IMR-90 (cell line): ENCODE measurements at regions not wholly inside any gene's neighbourhood (a gene's known extent, or its start where the extent isn't known, plus 50 kb on each side); places are given as distances from the start of the nearest gene placed in this dataset.
"Not testable (repeated sequence)": the region's sequence is repeated elsewhere in the genome, so short reads cannot be mapped to it uniquely, and the experiment has no call there.

ENCODE experiments used
- ATAC-seq: fragments of 200-7000 bp; cut with Tn5 transposase; 2 replicates; pipeline ENCODE4 v1.9.1; 2020; ENCODE audit warnings: low read depth, mild to moderate bottlenecking, moderate library complexity
- BruUV-seq: library from RNA; stranded (reverse); fragments of 400-500 nt; replicated peaks from 2 replicates; lab custom pipeline; 2021; lab: Mats Ljungman, UMichigan
- CTCF ChIA-PET: fragments of 300-600 bp; formaldehyde crosslinking; extraction: SDS; loops from one replicate; lab custom pipeline; 2021; ENCODE audit warnings: antibody characterized with exemption; lab: Yijun Ruan, JAX
- POLR2A ChIA-PET: fragments of 300-600 bp; sonication (Branson Sonifier 250); formaldehyde crosslinking; loops from one replicate; lab custom pipeline; 2022; ENCODE audit warnings: antibody characterized with exemption; ENCODE audit not compliant: unreplicated experiment; lab: Charles Lee
- DNase-seq: peaks from one replicate; pipeline ENCODE4 v3.0.0; 2013
- H2AFZ ChIP-seq: replicated peaks from 2 replicates; pipeline ENCODE3; 2013; ENCODE audit warnings: low read length, mild to moderate bottlenecking; ENCODE audit not compliant: poor library complexity
- H2AK5ac ChIP-seq: 2 replicates; pipeline ENCODE4 v1.6.1; 2013; ENCODE audit warnings: low read depth, low read length, inconsistent platforms
- H2AK9ac ChIP-seq: replicated peaks from 2 replicates; pipeline ENCODE3; 2013; ENCODE audit warnings: mild to moderate bottlenecking, low read depth, low read length, moderate library complexity; ENCODE audit not compliant: poor library complexity
- H2BK120ac ChIP-seq: 2 replicates; pipeline ENCODE4 v1.6.1; 2013; ENCODE audit warnings: low read depth, low read length, inconsistent platforms
- H2BK15ac ChIP-seq: 3 replicates; pipeline ENCODE4 v1.6.1; 2013; ENCODE audit warnings: low read depth, low read length, inconsistent platforms
- H2BK20ac ChIP-seq: 2 replicates; pipeline ENCODE4 v1.6.1; 2013; ENCODE audit warnings: low read depth, mild to moderate bottlenecking, inconsistent platforms, low read length, moderate library complexity
- H2BK5ac ChIP-seq: 2 replicates; pipeline ENCODE4 v1.6.1; 2013; ENCODE audit warnings: mild to moderate bottlenecking, low read depth, low read length, inconsistent platforms; ENCODE audit not compliant: poor library complexity, severe bottlenecking
- H3K14ac ChIP-seq: replicated peaks from 2 replicates; pipeline ENCODE4 v1.6.1; 2013; ENCODE audit warnings: low read depth, low read length, inconsistent platforms
- H3K18ac ChIP-seq: 2 replicates; pipeline ENCODE4 v1.6.1; 2013; ENCODE audit warnings: low read depth, low read length, control low read depth
- H3K23ac ChIP-seq: 2 replicates; pipeline ENCODE4 v1.6.1; 2013; ENCODE audit warnings: low read depth, low read length, inconsistent platforms
- H3K27ac ChIP-seq: 2 replicates; pipeline ENCODE4 v1.5.1; 2013; ENCODE audit warnings: mild to moderate bottlenecking, control low read depth, low read length; ENCODE audit not compliant: insufficient read depth
- H3K27me3 ChIP-seq: 2 replicates; pipeline ENCODE4 v1.6.1; 2013; ENCODE audit warnings: low read length; ENCODE audit not compliant: control insufficient read depth, insufficient read depth
- H3K36me3 ChIP-seq: 2 replicates; pipeline ENCODE4 v1.6.1; 2013; ENCODE audit warnings: low read length, mixed read lengths; ENCODE audit not compliant: control insufficient read depth, insufficient read depth
- H3K4ac ChIP-seq: 2 replicates; pipeline ENCODE4 v1.6.1; 2013; ENCODE audit warnings: low read depth, low read length, inconsistent platforms
- H3K4me1 ChIP-seq: 2 replicates; pipeline ENCODE4 v1.6.1; 2013; ENCODE audit warnings: low read length, mixed read lengths; ENCODE audit not compliant: control insufficient read depth, insufficient read depth
- H3K4me2 ChIP-seq: 2 replicates; pipeline ENCODE4 v1.6.1; 2013; ENCODE audit warnings: low read depth, mild to moderate bottlenecking, control low read depth, low read length, moderate library complexity
- H3K4me3 ChIP-seq: 2 replicates; pipeline ENCODE4 v1.5.1; 2013; ENCODE audit warnings: low read depth, mild to moderate bottlenecking, control low read depth, low read length, moderate library complexity; ENCODE audit not compliant: insufficient read depth
- H3K56ac ChIP-seq: 2 replicates; pipeline ENCODE4 v1.6.1; 2013; ENCODE audit warnings: low read length, inconsistent platforms; ENCODE audit not compliant: insufficient read depth; ENCODE audit errors: extremely low read depth
- H3K79me1 ChIP-seq, 2 experiments: 2 replicates each; pipeline ENCODE4 v1.6.1; 2013; ENCODE audit warnings: low read length in 2 of 2, inconsistent platforms in 1 of 2, low read depth in 1 of 2
- H3K9ac ChIP-seq: 2 replicates; pipeline ENCODE4 v1.6.1; 2013; ENCODE audit warnings: low read depth, low read length, control low read depth
- H3K9me1 ChIP-seq: 2 replicates; pipeline ENCODE4 v1.6.1; 2013; ENCODE audit warnings: low read length, inconsistent platforms; ENCODE audit not compliant: insufficient read depth
- H3K9me3 ChIP-seq: 2 replicates; pipeline ENCODE4 v1.6.1; 2013; ENCODE audit warnings: low read length; ENCODE audit not compliant: control insufficient read depth, insufficient read depth
- H4K20me1 ChIP-seq: 2 replicates; pipeline ENCODE4 v1.6.1; 2013; ENCODE audit warnings: low read length, inconsistent platforms; ENCODE audit not compliant: insufficient read depth
- H4K5ac ChIP-seq: 2 replicates; pipeline ENCODE4 v1.6.1; 2013; ENCODE audit warnings: mild to moderate bottlenecking, low read depth, low read length, control low read depth
- H4K8ac ChIP-seq, 2 experiments: 2 replicates each; pipeline ENCODE4 v1.6.1; 2013; ENCODE audit warnings: low read depth in 2 of 2, low read length in 2 of 2, control low read depth in 1 of 2, inconsistent platforms in 1 of 2
- H4K91ac ChIP-seq: 2 replicates; pipeline ENCODE4 v1.6.1; 2013; ENCODE audit warnings: low read depth, low read length, inconsistent platforms; ENCODE audit not compliant: insufficient read depth
- WGBS, 2 experiments: methylation state at CpG; one replicate each; pipeline versions ENCODE4 v1.1.5 to v1.1.7; 2013; ENCODE audit warnings: missing lambda C conversion rate in 2 of 2; ENCODE audit not compliant: insufficient read length in 1 of 2; ENCODE audit errors: extremely low coverage in 2 of 2; 5-methylcytosine and 5-hydroxymethylcytosine counted together
- dilution Hi-C: fragments of 300-500 bp; cut with HindIII; formaldehyde crosslinking; loops from one replicate; pipeline ENCODE4 v1.14.3; 2018; ENCODE audit warnings: low sequenced_read_pairs; ENCODE audit not compliant: unreplicated experiment
- in situ Hi-C: fragments of 300-500 bp; cut with MboI; formaldehyde crosslinking; loops from 3 replicates; pipeline ENCODE4 v1.14.3; 2019; ENCODE audit warnings: low sequenced_read_pairs, inconsistent platforms, mixed read lengths
- intact Hi-C: fragments of 100-400 bp; cut with micrococcal nuclease; formaldehyde crosslinking; loops from 2 replicates; pipeline ENCODE4 v1.10.0; 2022

GRCh38 chr6:170139046-170139445 lies 151.8 kb downstream of the DLL1 start:
- H3K56ac ChIP-seq, H3K18ac ChIP-seq, H3K27me3 ChIP-seq, H3K4ac ChIP-seq, H2BK15ac ChIP-seq, CTCF ChIA-PET, H2AFZ ChIP-seq, H3K4me2 ChIP-seq, H3K9ac ChIP-seq, H2AK9ac ChIP-seq, H3K4me1 ChIP-seq, ATAC-seq, H2BK120ac ChIP-seq, H2AK5ac ChIP-seq, intact Hi-C loops, H4K20me1 ChIP-seq, H4K5ac ChIP-seq, H3K14ac ChIP-seq, dilution Hi-C loops, H2BK5ac ChIP-seq, H3K36me3 ChIP-seq, H4K8ac ChIP-seq, DNase-seq, H3K9me1 ChIP-seq, H3K79me1 ChIP-seq, H3K23ac ChIP-seq, H4K91ac ChIP-seq, POLR2A ChIA-PET, H2BK20ac ChIP-seq, H3K4me3 ChIP-seq, in situ Hi-C loops, H3K27ac ChIP-seq, BruUV-seq: not testable (repeated sequence)
- 87% methylated on average over 24 of the region's 24 CpGs; no CpG with 5 or more reads in 1 of the 2 experiments for WGBS, 2 experiments
- H3K9me3 ChIP-seq = peaks cover 46% of the 10 kb centered on the region
